ENCODE measurements at regions not wholly inside any gene's neighbourhood (a gene's known extent, or its start where the extent isn't known, plus 50 kb on each side); places are given as distances from the start of the nearest gene placed in this dataset.
"Not testable (repeated sequence)": the region's sequence is repeated elsewhere in the genome, so short reads cannot be mapped to it uniquely, and the experiment has no call there.

- Histone ChIP-seq H3K9ac (ENCODE audit: low read length) (no peak overlapping the region), H3K4me1 (ENCODE audit: control insufficient read depth, insufficient read depth, low read length) (no peaks in the 10 kb centered on the region), H3K27me3 (replicated peaks; ENCODE audit: control insufficient read depth, insufficient read depth, low read length) (no peaks in the 10 kb centered on the region), H3K36me3 (ENCODE audit: control insufficient read depth, insufficient read depth, low read length, severe bottlenecking) (no peaks in the 10 kb centered on the region), H3K4me3 (ENCODE audit: low read length) (no peak overlapping the region), H3K9me3 (ENCODE audit: control insufficient read depth, low read length) (no peaks in the 10 kb centered on the region)
- DNase-seq (ENCODE audit: low read depth), result no peak
Measured at GRCh38 chr12:60594035-60594711, 998.3 kb downstream of the SLC16A7 start.

GRCh38 chr12:60602601-60603000 lies 1006.8 kb downstream of the SLC16A7 start:
- Histone ChIP-seq H3K4me1 (ENCODE audit: control insufficient read depth, insufficient read depth, low read length) (no peaks in the 10 kb centered on the region), H3K9me3 (ENCODE audit: control insufficient read depth, low read length) (peaks cover 7% of the 10 kb centered on the region), H3K9ac (ENCODE audit: low read length) (no peak overlapping the region), H3K4me3 (ENCODE audit: low read length) (no peak overlapping the region), H3K36me3 (ENCODE audit: control insufficient read depth, insufficient read depth, low read length, severe bottlenecking) (no peaks in the 10 kb centered on the region), H3K27me3 (replicated peaks; ENCODE audit: control insufficient read depth, insufficient read depth, low read length) (no peaks in the 10 kb centered on the region)
- DNase-seq (ENCODE audit: low read depth), result no peak

- not testable (repeated sequence) for H3K9ac ChIP-seq (ENCODE audit: low read length); DNase-seq (ENCODE audit: low read depth); H3K4me3 ChIP-seq (ENCODE audit: low read length); H3K27me3 ChIP-seq (replicated peaks; ENCODE audit: control insufficient read depth, insufficient read depth, low read length); H3K4me1 ChIP-seq (ENCODE audit: control insufficient read depth, insufficient read depth, low read length); H3K9me3 ChIP-seq (ENCODE audit: control insufficient read depth, low read length); H3K36me3 ChIP-seq (ENCODE audit: control insufficient read depth, insufficient read depth, low read length, severe bottlenecking)
Measured at GRCh38 chr12:60603475-60603874, 1007.6 kb downstream of the SLC16A7 start.

GRCh38 chr12:60616400-60616799 lies 1020.6 kb downstream of the SLC16A7 start:
- H3K27me3 ChIP-seq (replicated peaks; ENCODE audit: control insufficient read depth, insufficient read depth, low read length), result no peaks in the 10 kb centered on the region
- peaks cover 9% of the 10 kb centered on the region for H3K9me3 ChIP-seq (ENCODE audit: control insufficient read depth, low read length)
- H3K4me1 ChIP-seq (ENCODE audit: control insufficient read depth, insufficient read depth, low read length), result no peaks in the 10 kb centered on the region
- no peak overlapping the region for H3K9ac ChIP-seq (ENCODE audit: low read length)
- H3K4me3 ChIP-seq (ENCODE audit: low read length), result no peak overlapping the region
- H3K36me3 ChIP-seq (ENCODE audit: control insufficient read depth, insufficient read depth, low read length, severe bottlenecking), result no peaks in the 10 kb centered on the region
- no peak for DNase-seq (ENCODE audit: low read depth)

- DNase-seq (ENCODE audit: low read depth), result no peak
- H3K36me3 ChIP-seq (ENCODE audit: control insufficient read depth, insufficient read depth, low read length, severe bottlenecking), result no peaks in the 10 kb centered on the region
- no peak overlapping the region for H3K4me3 ChIP-seq (ENCODE audit: low read length)
- no peaks in the 10 kb centered on the region for H3K4me1 ChIP-seq (ENCODE audit: control insufficient read depth, insufficient read depth, low read length)
- H3K27me3 ChIP-seq (replicated peaks; ENCODE audit: control insufficient read depth, insufficient read depth, low read length), result no peaks in the 10 kb centered on the region
- no peaks in the 10 kb centered on the region for H3K9me3 ChIP-seq (ENCODE audit: control insufficient read depth, low read length)
- H3K9ac ChIP-seq (ENCODE audit: low read length), result no peak overlapping the region
Measured at GRCh38 chr12:60630796-60631195, 1035.0 kb downstream of the SLC16A7 start.

GRCh38 chr12:60644076-60644475 lies 1048.2 kb downstream of the SLC16A7 start:
- Histone ChIP-seq H3K9me3 (ENCODE audit: control insufficient read depth, low read length) (peaks cover 38% of the 10 kb centered on the region), H3K27me3 (replicated peaks; ENCODE audit: control insufficient read depth, insufficient read depth, low read length) (no peaks in the 10 kb centered on the region), H3K9ac (ENCODE audit: low read length) (no peak overlapping the region), H3K36me3 (ENCODE audit: control insufficient read depth, insufficient read depth, low read length, severe bottlenecking) (no peaks in the 10 kb centered on the region), H3K4me3 (ENCODE audit: low read length) (no peak overlapping the region), H3K4me1 (ENCODE audit: control insufficient read depth, insufficient read depth, low read length) (no peaks in the 10 kb centered on the region)
- no peak for DNase-seq (ENCODE audit: low read depth)

GRCh38 chr12:60666895-60667294 lies 1071.1 kb downstream of the SLC16A7 start:
- Histone ChIP-seq H3K27me3 (replicated peaks; ENCODE audit: control insufficient read depth, insufficient read depth, low read length) (no peaks in the 10 kb centered on the region), H3K9me3 (ENCODE audit: control insufficient read depth, low read length) (peaks cover 9% of the 10 kb centered on the region), H3K4me3 (ENCODE audit: low read length) (no peak overlapping the region), H3K36me3 (ENCODE audit: control insufficient read depth, insufficient read depth, low read length, severe bottlenecking) (no peaks in the 10 kb centered on the region), H3K9ac (ENCODE audit: low read length) (no peak overlapping the region), H3K4me1 (ENCODE audit: control insufficient read depth, insufficient read depth, low read length) (no peaks in the 10 kb centered on the region)
- DNase-seq (ENCODE audit: low read depth), result no peak

GRCh38 chr12:60672949-60673348 lies 1077.1 kb downstream of the SLC16A7 start:
- Histone ChIP-seq H3K9me3 (ENCODE audit: control insufficient read depth, low read length) (peaks cover 11% of the 10 kb centered on the region), H3K4me3 (ENCODE audit: low read length) (no peak overlapping the region), H3K9ac (ENCODE audit: low read length) (no peak overlapping the region), H3K36me3 (ENCODE audit: control insufficient read depth, insufficient read depth, low read length, severe bottlenecking) (no peaks in the 10 kb centered on the region), H3K4me1 (ENCODE audit: control insufficient read depth, insufficient read depth, low read length) (no peaks in the 10 kb centered on the region), H3K27me3 (replicated peaks; ENCODE audit: control insufficient read depth, insufficient read depth, low read length) (no peaks in the 10 kb centered on the region)
- no peak for DNase-seq (ENCODE audit: low read depth)

- Histone ChIP-seq H3K4me1 (ENCODE audit: control insufficient read depth, insufficient read depth, low read length) (no peaks in the 10 kb centered on the region), H3K4me3 (ENCODE audit: low read length) (no peak overlapping the region), H3K9me3 (ENCODE audit: control insufficient read depth, low read length) (peaks cover 2% of the 10 kb centered on the region), H3K36me3 (ENCODE audit: control insufficient read depth, insufficient read depth, low read length, severe bottlenecking) (no peaks in the 10 kb centered on the region), H3K9ac (ENCODE audit: low read length) (no peak overlapping the region), H3K27me3 (replicated peaks; ENCODE audit: control insufficient read depth, insufficient read depth, low read length) (no peaks in the 10 kb centered on the region)
- peak; percentile 4 for DNase-seq (ENCODE audit: low read depth)
Measured at GRCh38 chr12:60684988-60685655, 1089.3 kb downstream of the SLC16A7 start.

GRCh38 chr12:60689137-60689536 lies 1093.3 kb downstream of the SLC16A7 start:
- DNase-seq (ENCODE audit: low read depth), result no peak
- Histone ChIP-seq H3K27me3 (replicated peaks; ENCODE audit: control insufficient read depth, insufficient read depth, low read length) (no peaks in the 10 kb centered on the region), H3K4me1 (ENCODE audit: control insufficient read depth, insufficient read depth, low read length) (no peaks in the 10 kb centered on the region), H3K36me3 (ENCODE audit: control insufficient read depth, insufficient read depth, low read length, severe bottlenecking) (no peaks in the 10 kb centered on the region), H3K4me3 (ENCODE audit: low read length) (no peak overlapping the region), H3K9ac (ENCODE audit: low read length) (no peak overlapping the region), H3K9me3 (ENCODE audit: control insufficient read depth, low read length) (peaks cover 2% of the 10 kb centered on the region)

- H3K27me3 ChIP-seq (replicated peaks; ENCODE audit: control insufficient read depth, insufficient read depth, low read length), result no peaks in the 10 kb centered on the region
- no peak overlapping the region for H3K9ac ChIP-seq (ENCODE audit: low read length)
- H3K4me1 ChIP-seq (ENCODE audit: control insufficient read depth, insufficient read depth, low read length), result no peaks in the 10 kb centered on the region
- peak; percentile 48 for DNase-seq (ENCODE audit: low read depth)
- no peak overlapping the region for H3K4me3 ChIP-seq (ENCODE audit: low read length)
- peaks cover 2% of the 10 kb centered on the region for H3K9me3 ChIP-seq (ENCODE audit: control insufficient read depth, low read length)
- no peaks in the 10 kb centered on the region for H3K36me3 ChIP-seq (ENCODE audit: control insufficient read depth, insufficient read depth, low read length, severe bottlenecking)
Measured at GRCh38 chr12:60693019-60693626, 1097.3 kb downstream of the SLC16A7 start.

All from adipocyte (in vitro differentiated cells).